ENCODE measurements at regions not wholly inside any gene's neighbourhood (a gene's known extent, or its start where the extent isn't known, plus 50 kb on each side); places are given as distances from the start of the nearest gene placed in this dataset.

DNA sequence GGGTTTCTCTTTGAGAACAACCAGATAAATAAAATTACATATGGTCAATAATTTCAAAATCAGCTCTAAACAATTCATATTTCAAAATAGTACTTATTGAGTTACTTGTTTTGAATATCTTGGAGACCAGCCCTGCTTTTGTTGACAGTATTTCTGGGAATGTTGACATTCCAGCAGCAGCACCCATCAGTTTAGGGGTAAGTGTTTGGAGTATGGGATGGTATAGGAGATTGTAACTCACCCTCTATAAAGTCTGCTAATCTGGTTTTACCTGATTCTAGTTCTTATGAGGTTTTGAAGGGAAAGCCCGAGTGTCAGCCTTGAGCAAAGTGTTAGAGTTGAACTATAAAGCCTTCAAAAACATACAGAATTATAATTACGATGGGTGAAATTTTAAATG is 139.2 kb upstream of the ANKRD50 start:
- Histone ChIP-seq H2AK5ac (ENCODE audit: low read depth, low read length) (no peak overlapping the region), H3K56ac (replicated peaks; ENCODE audit: insufficient read length, low read depth, low read length) (no peak overlapping the region), H2BK5ac (ENCODE audit: low read depth, low read length) (no peak overlapping the region), H3K4me3 (ENCODE audit: extremely low read depth in 1 of 4, insufficient read depth in 2 of 4, low read depth in 3 of 4, low read length in 4 of 4) (no peak overlapping the region), H3K27ac (ENCODE audit: low read depth, low read length) (no peak overlapping the region), H3K14ac (ENCODE audit: insufficient read length) (no peak overlapping the region), H2BK12ac (ENCODE audit: low read depth, low read length) (no peak overlapping the region), H3K36me3 (ENCODE audit: control insufficient read depth in 2 of 4, insufficient read depth in 4 of 4, low read length in 3 of 4) (no peaks in the 10 kb centered on the region), H3K23ac (ENCODE audit: insufficient read length) (no peak overlapping the region), H3K4ac (replicated peaks; ENCODE audit: insufficient read length, low read depth, low read length) (no peak overlapping the region), H3K27me3 (replicated peaks in 1 of 4; ENCODE audit: control insufficient read depth in 3 of 4, extremely low read depth in 1 of 4, insufficient read depth in 3 of 4, low read length in 3 of 4) (no peaks in the 10 kb centered on the region), H4K91ac (replicated peaks; ENCODE audit: insufficient read length, low read length) (no peak overlapping the region), H4K8ac (ENCODE audit: extremely low read depth, insufficient read depth, low read length) (no peak overlapping the region), H3K9ac (replicated peaks in 1 of 4; ENCODE audit: extremely low read depth in 1 of 4, low read depth in 3 of 4, low read length in 3 of 4) (no peak overlapping the region), H2BK20ac (ENCODE audit: low read length) (no peak overlapping the region), H3K79me2 (ENCODE audit: control insufficient read depth in 1 of 2, insufficient read depth in 2 of 2, low read length in 2 of 2) (no peaks in the 10 kb centered on the region), H3K18ac (ENCODE audit: extremely low read depth, low read length) (no peak overlapping the region), H2BK120ac (replicated peaks; ENCODE audit: low read depth, low read length) (no peak overlapping the region), H3K79me1 (ENCODE audit: low read depth, low read length) (no peaks in the 10 kb centered on the region), H3K4me1 (replicated peaks in 1 of 4; ENCODE audit: control insufficient read depth in 3 of 4, insufficient read depth in 4 of 4, low read length in 3 of 4) (no peaks in the 10 kb centered on the region), H2AFZ (ENCODE audit: low read length) (no peak overlapping the region), H4K20me1 (replicated peaks in 1 of 2; ENCODE audit: control insufficient read depth in 1 of 2, insufficient read depth in 2 of 2, low read length in 2 of 2) (no peaks in the 10 kb centered on the region), H4K5ac (ENCODE audit: insufficient read length, low read depth, low read length) (no peak overlapping the region), H2BK15ac (ENCODE audit: low read length) (no peak overlapping the region), H3K9me3 (ENCODE audit: insufficient read depth in 2 of 2, low read depth in 1 of 2, low read length in 1 of 2) (0 out of 4 replicates have a peak, but pooled peaks cover 0 to 2% of the 10 kb centered on the region in 2 experiments), H3K23me2 (ENCODE audit: low read depth, low read length) (no peaks in the 10 kb centered on the region), H3K4me2 (ENCODE audit: insufficient read depth in 1 of 2, low read depth in 2 of 2, low read length in 2 of 2) (no peak overlapping the region)
- ChIA-PET POLR2A (ENCODE audit: partially characterized antibody) (no interaction called here), CTCF (ENCODE audit: partially characterized antibody) (no interaction called here)
- FAIRE-seq: no peak
- WGBS, 2 experiments (ENCODE audit: extremely low coverage in 1 of 2, insufficient coverage in 1 of 2, insufficient read length in 1 of 2, insufficient replicate concordance in 2 of 2, low coverage in 1 of 2, low lambda C conversion rate in 2 of 2, missing lambda C conversion rate in 1 of 2): 93% methylated on average over 2 of the region's 2 CpGs; no CpG with 5 or more reads in 1 of the 2 experiments
- DNase-seq (ENCODE audit: low read depth in 1 of 2, low spot score in 2 of 2): no peak
- TF ChIP-seq RNF2 (IDR thresholded peaks at IDR 0.05; ENCODE audit: borderline replicate concordance, low read depth, low read length, missing control alignments, poor library complexity, severe bottlenecking) (no peak), HDAC2 (IDR thresholded peaks at IDR 0.05; ENCODE audit: borderline replicate concordance in 1 of 2, low read depth in 2 of 2, low read length in 2 of 2) (no peak), FOSL1 (IDR thresholded peaks at IDR 0.05; ENCODE audit: insufficient read depth, low read depth, low read length) (no peak), KDM4A (IDR thresholded peaks at IDR 0.05; ENCODE audit: low read depth, low read length, severe bottlenecking) (no peak), CHD2 (IDR thresholded peaks at IDR 0.05; ENCODE audit: low read length) (no peak), CREB1 (IDR thresholded peaks at IDR 0.05) (no peak), GABPA (IDR thresholded peaks at IDR 0.05; ENCODE audit: borderline replicate concordance, insufficient read depth, low read length) (no peak), CTBP2 (IDR thresholded peaks at IDR 0.05; ENCODE audit: borderline replicate concordance, insufficient read depth, insufficient read length, low read length) (no peak), BACH1 (IDR thresholded peaks at IDR 0.05; ENCODE audit: low read length) (no peak), TCF12 (IDR thresholded peaks at IDR 0.05; ENCODE audit: low read depth, low read length) (no peak), KDM1A (IDR thresholded peaks at IDR 0.05; ENCODE audit: borderline replicate concordance, low read length) (no peak), EZH2 (IDR thresholded peaks at IDR 0.05; ENCODE audit: low read depth, low read length, severe bottlenecking) (no peak)
- TF ChIP-seq, protein P1, sequence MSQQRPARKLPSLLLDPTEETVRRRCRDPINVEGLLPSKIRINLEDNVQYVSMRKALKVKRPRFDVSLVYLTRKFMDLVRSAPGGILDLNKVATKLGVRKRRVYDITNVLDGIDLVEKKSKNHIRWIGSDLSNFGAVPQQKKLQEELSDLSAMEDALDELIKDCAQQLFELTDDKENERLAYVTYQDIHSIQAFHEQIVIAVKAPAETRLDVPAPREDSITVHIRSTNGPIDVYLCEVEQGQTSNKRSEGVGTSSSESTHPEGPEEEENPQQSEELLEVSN (IDR thresholded peaks at IDR 0.05): no peak

Measured in H1 (cell line).